A673 (cell line): ENCODE measurements at regions not wholly inside any gene's neighbourhood (a gene's known extent, or its start where the extent isn't known, plus 50 kb on each side); places are given as distances from the start of the nearest gene placed in this dataset.

ENCODE experiments used
- EZH2 ChIP-seq: fragments of 200-600 bp; sonication (generic); IDR thresholded peaks from 2 replicates; pipeline ENCODE4 v1.6.1; 2017; ENCODE audit warnings: borderline replicate concordance, low read depth, mild to moderate bottlenecking, mixed read lengths, antibody characterized with exemption, low read length; ENCODE audit not compliant: poor library complexity, severe bottlenecking
- TF ChIP-seq, protein P1 (sequence below): fragments of 300-800, 200-600 bp; sonication (generic); conservative IDR thresholded peaks from 2 replicates; pipeline ENCODE4 v1.5.1; 2017; ENCODE audit warnings: low read depth, mild to moderate bottlenecking, antibody characterized with exemption, low read length, moderate library complexity, mixed read lengths

DNA sequence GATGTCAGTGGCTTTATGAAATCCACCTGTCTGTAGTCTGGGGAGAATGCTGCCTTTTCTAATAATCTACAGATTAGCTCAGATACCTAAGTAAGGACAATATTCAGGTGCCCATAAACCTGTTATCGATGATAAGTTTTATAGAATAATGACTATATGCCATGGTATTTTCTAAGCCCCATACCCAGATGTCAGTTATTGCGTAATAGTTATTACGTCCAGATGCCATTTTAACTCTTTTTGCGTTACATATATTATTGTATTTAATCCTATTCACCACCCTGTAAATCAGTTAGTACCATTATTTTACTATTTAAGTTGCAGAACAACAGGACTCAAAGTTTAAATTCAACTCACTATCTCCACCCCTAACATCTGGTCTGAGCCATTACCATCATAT, 1343.9 kb upstream of the ACO1 start:
- TF ChIP-seq, protein P1, sequence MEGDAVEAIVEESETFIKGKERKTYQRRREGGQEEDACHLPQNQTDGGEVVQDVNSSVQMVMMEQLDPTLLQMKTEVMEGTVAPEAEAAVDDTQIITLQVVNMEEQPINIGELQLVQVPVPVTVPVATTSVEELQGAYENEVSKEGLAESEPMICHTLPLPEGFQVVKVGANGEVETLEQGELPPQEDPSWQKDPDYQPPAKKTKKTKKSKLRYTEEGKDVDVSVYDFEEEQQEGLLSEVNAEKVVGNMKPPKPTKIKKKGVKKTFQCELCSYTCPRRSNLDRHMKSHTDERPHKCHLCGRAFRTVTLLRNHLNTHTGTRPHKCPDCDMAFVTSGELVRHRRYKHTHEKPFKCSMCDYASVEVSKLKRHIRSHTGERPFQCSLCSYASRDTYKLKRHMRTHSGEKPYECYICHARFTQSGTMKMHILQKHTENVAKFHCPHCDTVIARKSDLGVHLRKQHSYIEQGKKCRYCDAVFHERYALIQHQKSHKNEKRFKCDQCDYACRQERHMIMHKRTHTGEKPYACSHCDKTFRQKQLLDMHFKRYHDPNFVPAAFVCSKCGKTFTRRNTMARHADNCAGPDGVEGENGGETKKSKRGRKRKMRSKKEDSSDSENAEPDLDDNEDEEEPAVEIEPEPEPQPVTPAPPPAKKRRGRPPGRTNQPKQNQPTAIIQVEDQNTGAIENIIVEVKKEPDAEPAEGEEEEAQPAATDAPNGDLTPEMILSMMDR: no peak
- TF ChIP-seq EZH2: no peak
